Thyroid gland (tissue), 4 donors: ENCODE measurements at regions not wholly inside any gene's neighbourhood (a gene's known extent, or its start where the extent isn't known, plus 50 kb on each side); places are given as distances from the start of the nearest gene placed in this dataset.

Experiments used
- POLR2A ChIP-seq, 2 donors: fragments of 450-650 bp; IDR thresholded peaks; one replicate each; pipeline ENCODE4 v1.6.1; 2017; ENCODE audit warnings: antibody characterized with exemption in 2 of 2, mild to moderate bottlenecking in 2 of 2, moderate library complexity in 1 of 2
- TF ChIP-seq, protein P1 (sequence below), 6 experiments: fragments of 200-600 bp in 3 of 6; fragments of 450-650 bp in 3 of 6; sonication (generic) in 3 of 6; IDR thresholded peaks; one replicate each; pipeline ENCODE4 v1.5.1; 2016 to 2019; ENCODE audit warnings: antibody characterized with exemption in 6 of 6, mild to moderate bottlenecking in 2 of 6, inconsistent platforms in 1 of 6, moderate library complexity in 1 of 6

DNA sequence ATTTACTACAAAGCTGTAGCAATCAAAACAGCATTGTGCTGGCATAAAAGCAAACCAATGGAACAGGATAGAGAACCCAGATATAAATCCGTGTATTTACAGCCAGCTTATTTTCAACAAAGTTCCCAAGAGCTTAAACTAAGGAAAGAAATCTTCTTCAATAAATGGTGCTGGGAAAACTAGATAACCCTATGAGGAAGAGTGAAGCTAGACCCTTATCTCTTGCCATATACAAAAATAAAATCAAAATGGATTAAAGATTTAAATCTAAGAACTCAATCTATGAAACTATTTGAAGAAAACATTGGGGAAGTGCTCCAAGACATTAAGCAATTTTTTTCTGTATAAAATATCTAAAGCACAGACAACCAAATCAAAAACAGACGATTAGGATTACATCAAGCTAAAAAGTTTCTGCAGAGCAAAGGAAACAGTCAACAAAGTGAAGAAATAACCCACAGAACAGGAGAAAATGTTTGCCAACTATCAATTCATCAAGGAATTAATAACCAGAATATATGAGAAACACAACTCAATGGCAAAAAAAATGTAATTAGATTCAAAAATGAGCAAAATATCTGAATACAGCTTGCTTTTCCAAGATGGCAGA lies 480.7 kb downstream of the LMO7 start:
- TF ChIP-seq, protein P1, sequence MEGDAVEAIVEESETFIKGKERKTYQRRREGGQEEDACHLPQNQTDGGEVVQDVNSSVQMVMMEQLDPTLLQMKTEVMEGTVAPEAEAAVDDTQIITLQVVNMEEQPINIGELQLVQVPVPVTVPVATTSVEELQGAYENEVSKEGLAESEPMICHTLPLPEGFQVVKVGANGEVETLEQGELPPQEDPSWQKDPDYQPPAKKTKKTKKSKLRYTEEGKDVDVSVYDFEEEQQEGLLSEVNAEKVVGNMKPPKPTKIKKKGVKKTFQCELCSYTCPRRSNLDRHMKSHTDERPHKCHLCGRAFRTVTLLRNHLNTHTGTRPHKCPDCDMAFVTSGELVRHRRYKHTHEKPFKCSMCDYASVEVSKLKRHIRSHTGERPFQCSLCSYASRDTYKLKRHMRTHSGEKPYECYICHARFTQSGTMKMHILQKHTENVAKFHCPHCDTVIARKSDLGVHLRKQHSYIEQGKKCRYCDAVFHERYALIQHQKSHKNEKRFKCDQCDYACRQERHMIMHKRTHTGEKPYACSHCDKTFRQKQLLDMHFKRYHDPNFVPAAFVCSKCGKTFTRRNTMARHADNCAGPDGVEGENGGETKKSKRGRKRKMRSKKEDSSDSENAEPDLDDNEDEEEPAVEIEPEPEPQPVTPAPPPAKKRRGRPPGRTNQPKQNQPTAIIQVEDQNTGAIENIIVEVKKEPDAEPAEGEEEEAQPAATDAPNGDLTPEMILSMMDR (IDR thresholded peaks at IDR 0.05), result no peak
- TF ChIP-seq POLR2A (IDR thresholded peaks at IDR 0.05), result no peak
